GM18502 (cell line): ENCODE measurements at regions not wholly inside any gene's neighbourhood (a gene's known extent, or its start where the extent isn't known, plus 50 kb on each side); places are given as distances from the start of the nearest gene placed in this dataset.

Experiments used
- ATAC-seq: cut with Tn5 transposase; IDR thresholded peaks from one replicate; pipeline ENCODE4 v1.9.1; 2021; ENCODE audit warnings: mild to moderate bottlenecking; ENCODE audit not compliant: unreplicated experiment, poor library complexity

DNA sequence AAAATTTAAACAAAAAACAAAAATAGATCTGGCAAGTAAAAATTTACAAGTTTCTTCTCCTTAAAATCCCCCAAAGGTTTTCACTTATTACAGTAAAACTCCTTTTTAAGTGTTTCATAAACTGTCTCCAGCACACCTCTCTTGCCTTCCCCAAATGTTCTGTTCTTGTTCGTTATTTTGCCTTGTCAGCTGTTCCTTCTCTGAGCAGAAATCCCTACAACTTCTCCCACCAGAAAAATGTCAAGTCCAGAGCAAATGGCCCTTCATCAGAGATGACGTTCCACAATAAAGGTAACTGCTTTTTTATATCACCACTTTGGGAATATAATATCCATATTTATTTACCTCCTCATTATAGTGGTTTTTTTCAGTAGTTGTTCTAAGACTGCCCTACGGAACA, 432.1 kb downstream of the ADAM29 start:
- ATAC-seq: no peak

DNA sequence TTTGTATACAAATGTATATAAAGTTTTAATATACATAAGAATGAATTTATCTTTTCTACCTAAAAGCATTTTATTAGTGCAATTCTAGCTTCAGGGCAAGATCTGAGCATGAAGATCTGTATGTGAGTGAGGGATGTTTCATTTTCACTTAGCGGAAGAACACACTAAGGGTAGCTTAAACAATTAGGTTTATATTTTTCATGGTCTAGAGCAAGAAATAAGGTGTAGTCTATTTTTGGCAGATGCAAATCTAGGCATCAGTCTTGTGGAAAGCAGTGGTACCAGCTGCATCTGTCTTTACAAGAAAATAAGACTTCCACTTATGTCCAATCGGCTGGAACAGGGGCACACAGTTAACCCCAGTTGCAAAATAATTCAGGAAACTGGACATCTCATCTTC, 433.3 kb downstream of the ADAM29 start:
- ATAC-seq: no peak

DNA sequence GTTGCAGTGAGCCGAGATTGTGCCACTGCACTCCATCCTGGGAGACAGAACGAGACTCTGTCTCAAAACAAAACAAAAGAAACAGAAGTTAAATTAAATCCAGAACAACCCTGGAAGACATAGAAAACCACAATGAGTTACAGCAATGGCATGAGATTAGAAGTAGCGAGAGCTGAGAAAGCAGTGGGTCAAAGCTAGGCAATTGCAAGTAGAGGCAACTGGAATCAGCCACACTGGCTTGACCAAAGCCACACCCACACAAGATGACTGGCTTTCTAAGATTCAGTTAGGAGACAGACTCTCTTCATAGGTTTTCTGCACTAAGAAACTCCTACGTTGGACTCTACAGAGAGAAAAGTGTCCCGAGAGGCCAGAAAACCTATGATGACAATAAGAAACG, 443.0 kb downstream of the GPM6A start:
- no peak for ATAC-seq

DNA sequence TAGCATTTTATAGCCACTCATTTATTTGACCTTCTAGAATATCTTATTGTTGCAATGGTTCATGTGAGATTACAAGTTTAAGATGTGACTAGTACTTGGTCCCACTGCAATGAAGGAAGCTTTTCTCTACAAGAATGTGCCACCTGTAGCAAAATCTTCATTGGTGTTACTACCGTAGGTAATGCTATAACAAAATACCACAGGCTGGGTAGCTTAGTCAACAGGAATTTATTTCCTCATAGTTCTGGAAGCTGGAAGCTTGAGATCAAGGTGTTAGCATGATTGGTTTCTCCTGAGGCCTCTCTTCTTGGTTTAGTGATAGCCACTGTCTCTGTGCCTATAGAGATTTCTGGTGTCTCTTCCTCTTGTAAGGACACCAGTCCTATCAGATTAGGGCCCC, 441.0 kb downstream of the GPM6A start:
- no peak for ATAC-seq

DNA sequence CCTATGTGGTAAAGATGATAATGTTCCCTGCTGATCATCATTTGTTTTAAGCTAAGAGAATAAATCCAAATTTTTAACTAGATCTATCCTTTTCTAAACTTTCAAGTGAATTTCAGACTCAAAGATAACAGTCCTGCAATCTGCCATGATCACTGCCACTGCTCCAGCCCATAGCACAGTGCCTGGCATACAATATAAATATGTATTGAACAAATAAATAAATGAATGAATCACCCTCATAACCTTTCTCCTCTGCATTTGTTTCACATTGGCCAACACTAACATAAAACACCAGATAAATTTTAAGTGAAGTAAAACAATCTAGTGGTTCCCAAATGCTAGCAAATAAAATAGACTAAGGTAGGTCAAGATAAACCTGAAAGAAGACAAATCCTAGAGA, 439.0 kb downstream of the GPM6A start:
- no peak for ATAC-seq

DNA sequence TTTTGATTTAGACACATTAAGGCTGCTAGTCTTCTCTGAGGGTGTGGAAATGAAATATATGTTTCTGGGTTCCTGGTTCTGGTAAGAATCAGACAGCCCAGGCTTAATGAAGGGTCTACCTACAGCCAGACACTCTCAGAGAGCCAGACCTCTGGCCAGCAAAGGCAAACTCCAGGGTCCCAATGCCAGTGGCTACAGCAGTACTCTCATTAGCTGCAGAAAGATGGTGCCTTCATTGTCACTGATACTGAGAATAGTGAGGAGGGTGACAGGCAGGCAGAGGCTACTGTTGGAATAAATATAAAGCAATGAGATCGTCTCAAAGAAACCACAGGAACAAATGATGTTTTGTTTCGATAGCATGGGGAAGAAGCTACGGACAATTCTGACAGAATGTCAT, 437.6 kb downstream of the GPM6A start:
- ATAC-seq: no peak

DNA sequence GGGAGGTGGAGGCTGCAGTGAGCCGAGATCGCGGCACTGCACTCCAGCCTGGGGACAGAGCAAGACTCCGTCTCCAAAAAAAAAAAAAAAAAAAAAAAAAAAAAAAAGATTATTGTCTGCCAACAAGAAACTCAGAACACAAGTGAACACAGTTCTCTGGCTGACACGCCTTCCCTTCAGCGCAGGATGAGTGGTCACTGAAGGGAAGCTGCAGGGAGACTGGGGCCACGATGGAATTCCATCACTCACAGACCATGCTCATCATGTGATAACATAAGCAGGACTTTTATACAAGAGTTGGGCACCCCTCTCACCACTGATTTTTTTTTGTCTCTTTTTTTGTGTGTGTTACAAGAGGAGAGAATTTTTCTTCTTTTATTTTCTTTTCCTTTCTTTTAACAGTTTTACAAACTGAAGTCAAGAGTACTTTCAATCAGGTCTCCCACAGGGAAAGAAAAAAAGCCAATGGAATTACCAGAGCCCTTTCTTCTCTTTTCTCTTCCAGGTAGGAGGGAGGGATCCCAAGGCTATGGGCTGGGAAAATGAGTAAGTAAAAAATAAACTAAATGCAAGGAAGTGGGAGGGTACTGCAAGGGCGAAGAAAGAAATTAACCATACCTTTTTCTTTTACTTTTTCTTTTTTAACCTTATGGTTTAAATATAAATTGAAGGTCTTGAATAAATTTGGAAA, 435.6 kb downstream of the GPM6A start:
- no peak for ATAC-seq

DNA sequence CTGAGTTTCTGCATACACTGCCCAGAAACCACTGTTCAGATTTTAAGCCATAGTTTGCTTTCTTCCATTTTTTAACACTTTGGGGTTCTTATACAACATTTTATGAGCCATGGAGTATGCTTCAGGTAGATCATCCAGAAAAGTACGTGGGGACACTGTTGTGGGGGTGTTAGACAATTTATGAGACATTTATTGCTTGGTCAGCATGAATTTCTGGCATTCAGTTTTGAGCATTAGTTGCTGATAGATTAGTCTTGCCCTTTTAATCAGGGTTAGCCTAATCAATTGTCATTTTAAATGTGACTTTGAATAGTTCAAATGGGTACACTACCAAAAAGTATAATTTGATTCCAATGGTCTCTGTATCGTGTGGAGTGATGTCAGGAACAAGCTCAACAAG, 434.9 kb downstream of the GPM6A start:
- no peak for ATAC-seq

DNA sequence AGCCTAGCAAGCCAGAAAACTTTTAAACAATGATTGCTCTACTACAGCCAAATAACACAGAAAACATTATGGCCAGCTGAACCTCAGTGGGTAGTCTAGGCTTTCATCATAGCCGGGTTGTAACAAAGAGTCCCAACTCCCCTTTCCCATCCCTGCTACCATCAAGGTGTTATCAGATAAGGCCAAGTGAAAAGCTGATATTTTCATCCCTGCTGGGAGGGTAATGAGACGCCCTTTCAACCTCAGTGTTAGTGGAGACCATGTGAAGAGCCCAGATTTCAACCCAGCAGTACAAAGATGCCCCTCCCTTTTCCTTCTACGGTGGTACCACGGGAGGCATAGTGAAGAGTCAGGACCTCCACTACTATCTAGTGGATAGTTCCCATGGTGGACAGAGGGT, 433.7 kb downstream of the GPM6A start:
- ATAC-seq: no peak

DNA sequence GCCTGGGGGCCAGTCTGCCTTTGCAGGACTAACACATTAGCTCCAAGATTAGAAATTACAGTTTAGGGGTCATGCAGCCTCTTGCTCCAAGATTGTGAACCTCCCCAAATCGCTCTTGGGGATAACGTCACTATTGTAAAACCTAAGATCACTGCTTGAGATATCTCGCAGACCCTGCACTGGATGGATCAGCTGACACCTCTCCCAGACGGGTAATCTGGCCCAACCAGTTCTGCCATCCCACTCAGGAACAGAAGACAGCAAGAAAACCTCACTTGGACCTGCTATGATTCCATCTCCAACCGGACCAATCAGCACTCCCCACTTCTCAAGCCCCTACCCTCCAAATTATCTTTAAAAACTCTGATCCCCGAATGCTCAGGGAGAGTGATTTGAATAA, 431.2 kb downstream of the GPM6A start:
- no peak for ATAC-seq

DNA sequence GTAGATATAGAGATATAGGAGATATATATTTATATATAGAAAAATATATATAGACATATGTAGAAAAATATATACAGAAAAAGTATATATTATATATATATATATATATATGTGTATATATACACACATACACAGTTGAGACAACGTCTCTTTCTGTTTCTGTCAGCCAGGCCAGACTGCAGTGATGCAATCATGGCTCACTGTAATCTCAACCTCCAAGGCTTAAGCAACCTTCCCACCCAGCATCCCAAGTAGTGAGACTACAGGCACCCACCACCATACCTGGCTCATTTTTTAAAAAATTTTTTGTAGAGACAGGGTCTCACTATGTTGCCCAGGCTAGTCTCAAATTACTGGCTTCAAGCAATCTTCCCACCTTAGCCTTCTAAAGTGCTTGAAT, 426.3 kb downstream of the GPM6A start:
- ATAC-seq: no peak

DNA sequence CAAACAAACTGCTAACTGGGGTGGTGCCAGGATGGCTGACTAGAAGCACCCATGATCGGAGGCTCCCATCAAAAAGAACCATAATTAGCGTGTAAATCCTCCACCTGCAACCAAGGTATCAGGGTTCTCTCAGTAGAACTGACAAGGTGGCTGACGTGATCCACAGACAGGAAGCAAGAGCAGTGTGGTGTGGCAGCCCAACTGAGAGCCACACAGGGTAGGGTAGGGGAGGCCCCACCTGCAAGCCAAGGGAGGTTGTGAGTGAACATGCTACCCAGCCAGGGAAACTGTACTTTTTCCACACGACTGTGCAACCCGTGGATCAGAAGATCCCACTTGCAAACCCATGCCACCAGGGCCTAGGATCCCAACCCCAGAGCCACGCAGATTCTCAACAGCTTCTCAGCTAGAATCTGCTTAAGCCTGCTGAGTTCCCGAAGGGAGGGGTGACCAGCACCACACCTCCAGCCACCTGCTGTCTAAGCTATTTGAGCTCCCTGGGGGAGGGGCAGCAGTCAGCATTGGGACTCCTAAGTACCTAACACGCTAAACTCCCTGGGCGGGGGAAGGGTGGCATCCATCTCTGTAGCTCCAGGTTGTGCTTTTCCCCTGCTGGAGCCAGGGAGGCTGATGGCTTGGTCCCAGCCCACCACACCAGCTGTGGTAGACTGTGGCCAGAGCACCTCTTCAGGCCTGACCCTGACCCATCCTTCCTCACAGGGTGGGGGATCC, 425.1 kb downstream of the GPM6A start:
- no peak for ATAC-seq

DNA sequence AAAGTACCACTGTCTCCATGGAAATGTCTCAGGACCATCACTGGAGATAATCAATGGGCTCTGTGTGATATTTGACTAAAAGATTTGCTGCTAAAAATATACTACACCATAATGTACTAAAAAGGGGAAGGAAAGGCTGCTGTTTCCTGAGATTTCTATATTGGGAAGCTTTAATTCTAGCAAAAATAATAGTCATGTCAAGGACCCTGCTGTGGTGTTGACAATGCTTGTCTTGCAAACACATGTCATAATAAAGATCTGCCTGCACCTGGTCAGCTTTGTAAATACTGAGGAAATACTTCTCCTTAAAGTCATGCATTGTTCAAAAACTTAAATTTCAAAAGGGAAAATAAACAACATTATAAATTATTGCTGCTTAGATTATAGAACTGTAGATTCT, 417.9 kb downstream of the GPM6A start:
- ATAC-seq: no peak

DNA sequence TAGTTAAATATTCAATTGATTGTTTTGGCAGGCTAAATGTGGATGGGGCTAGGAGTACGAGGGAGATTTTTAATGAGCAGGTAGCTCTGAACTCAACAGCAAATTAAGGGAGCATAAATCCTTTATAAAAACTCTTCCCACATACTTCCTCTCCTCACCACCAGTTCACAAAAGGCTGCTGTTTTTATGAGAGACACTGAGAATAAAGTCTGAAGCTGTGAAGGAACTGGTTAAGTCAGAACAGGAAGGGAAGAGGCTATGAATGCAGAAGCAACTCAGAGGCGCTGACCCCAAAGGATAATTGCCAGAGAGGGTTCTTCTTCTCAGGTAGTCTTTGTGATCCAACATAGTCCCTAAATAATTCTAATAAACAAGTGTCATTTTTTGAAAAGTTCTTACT, 406.1 kb downstream of the GPM6A start:
- no peak for ATAC-seq

DNA sequence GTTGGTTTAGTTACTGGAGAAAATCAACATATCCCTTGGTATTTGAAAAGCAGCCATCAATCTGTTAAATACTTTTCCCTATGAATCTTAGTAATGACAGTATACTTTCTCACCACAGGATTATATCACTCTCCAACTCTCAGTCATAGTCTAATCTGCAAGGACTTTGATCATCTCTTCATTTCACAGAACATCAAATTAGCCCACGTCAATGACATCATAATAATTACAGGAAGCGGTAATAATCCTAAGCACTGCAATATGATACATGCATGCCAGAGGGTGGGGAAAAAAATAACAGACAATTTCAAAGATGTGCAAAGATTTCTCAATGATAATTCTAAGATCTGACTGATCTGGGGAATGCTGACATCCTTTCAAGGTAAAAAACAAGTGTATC, 404.1 kb downstream of the GPM6A start:
- no peak for ATAC-seq

DNA sequence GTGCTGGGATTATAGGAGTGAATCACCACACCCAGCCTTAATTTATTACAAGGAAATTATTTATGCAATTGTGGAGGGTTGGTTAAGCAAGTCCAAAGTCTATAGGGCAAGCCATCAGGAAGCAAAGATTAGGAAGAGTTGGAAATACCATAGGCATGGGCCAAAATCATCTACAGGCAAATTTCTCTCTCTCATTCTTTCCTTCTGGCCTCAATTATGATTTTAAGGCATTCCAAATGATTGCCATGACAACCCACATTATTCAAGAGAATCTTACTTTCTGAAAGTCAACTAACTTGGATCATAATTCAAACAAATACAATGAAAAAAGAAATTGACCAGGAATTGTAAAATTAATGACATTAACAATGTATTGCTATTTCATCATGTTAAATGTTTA, 400.8 kb downstream of the GPM6A start:
- no peak for ATAC-seq

DNA sequence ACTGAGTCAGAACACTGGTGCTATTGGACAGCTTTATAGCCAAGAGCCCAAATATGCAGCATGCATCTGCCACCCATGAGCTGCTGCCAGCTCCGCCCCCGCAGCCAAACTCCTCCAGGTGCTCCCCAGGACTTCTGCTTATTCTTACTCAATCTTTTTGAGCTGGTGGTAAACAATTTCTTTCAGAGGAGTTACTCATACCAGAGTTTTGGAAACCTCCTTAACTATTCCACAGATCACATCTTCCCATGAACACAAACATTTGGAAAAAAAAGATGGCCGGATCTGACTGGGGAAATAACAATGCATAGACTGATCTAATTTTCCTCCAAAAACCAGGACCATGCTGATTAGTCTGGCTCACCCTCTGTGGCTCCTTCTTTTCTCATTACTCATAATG, 399.9 kb downstream of the GPM6A start:
- ATAC-seq: no peak

DNA sequence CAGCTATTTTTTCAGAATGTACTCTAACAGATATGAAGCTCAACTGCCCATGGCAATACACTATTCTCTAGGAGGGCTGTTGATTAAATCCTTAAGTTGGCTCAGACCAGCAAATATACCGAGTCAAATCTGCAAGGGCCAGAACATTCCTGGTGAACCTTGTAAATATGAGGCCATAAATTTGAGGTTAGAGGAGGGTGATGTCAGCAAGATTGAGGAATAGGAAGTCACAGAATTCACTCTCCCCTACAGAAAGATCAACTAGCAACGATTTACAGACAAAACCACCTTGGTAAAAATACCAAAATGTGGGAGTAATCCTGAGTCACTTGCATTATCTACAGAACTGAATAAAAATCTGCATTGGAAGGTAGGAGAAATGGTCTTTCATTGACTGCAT, 399.3 kb downstream of the GPM6A start:
- no peak for ATAC-seq

DNA sequence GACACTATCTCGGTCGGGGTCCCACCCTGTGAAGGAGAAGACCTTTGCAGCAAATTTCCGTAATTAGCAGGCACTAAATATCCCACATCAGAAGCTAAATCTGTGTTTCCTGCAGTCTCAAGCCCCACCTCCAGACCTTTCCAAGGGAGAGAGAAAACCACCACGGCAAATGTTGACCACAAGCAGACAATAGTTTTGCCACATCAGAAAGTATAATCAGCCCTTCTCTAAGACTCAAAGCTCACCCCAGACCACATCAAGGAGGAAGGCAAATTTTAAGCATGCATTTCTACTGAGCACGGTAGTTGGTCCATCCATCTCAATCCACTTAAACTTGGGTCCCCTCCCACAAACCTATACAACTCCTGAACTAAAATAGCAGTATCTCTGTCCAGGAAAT, 398.5 kb downstream of the GPM6A start:
- no peak for ATAC-seq

DNA sequence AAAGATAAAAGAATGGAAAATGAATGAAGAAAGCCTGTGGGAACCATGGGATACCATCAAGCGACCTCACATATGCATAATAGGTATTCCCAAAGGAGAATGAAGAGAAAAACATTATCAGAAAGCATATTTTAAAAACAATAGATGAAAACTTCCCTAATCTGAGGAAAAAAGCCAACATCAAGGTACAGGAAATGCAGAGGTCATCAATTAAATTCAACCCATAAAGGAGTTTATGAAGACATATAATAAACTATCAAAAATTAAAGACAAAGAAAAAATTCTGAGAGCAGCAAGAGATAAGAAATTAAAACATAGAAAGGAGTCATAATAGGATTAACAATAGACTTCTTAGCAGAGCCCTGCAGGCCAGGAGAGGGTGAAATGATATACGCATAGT, 397.5 kb downstream of the GPM6A start:
- ATAC-seq: no peak

DNA sequence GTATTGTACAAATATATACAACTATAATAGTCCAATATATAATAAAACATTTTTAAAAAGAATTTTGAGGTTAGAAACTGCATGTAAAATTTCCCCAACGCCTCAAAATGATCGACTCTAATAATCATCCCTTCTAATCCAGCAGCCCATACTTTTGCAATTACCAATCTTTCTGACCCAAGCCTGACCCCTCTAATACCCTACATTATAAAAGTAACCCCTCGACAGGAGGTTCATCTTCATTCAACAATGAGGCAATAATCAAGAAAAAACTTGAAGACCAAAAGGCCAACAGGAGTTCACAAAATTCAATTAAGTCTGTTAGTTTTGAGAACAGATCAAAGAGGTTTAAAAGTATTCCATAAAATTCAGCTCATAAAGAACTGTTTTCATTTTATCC, 393.5 kb downstream of the GPM6A start:
- ATAC-seq: no peak

DNA sequence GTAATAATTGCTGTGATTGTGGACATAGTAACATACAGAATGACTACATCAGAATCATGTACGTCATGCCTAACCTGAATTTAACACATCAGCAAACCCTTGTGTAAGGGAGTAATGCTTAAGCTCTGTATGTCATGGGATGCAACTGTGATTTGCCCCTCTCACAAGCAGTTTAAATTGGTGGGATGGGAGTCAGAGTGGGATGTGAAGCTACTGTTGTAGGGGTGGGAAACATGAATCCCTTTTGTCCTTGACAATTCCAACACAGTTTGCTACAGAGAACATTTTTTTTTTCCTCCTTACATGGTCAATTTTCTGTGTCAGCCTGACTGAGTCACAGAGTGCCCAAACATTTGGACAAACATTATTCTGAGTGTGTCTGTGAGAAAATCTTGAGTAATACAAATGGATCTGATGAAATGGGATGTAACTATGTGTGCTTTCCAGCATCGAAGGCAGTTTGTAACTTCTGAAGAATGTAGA, 392.8 kb downstream of the GPM6A start:
- no peak for ATAC-seq
